GM12873 (cell line): ENCODE measurements at regions not wholly inside any gene's neighbourhood (a gene's known extent, or its start where the extent isn't known, plus 50 kb on each side); places are given as distances from the start of the nearest gene placed in this dataset.

Experiments used
- CTCF ChIP-seq: IDR thresholded peaks from 2 replicates; pipeline ENCODE4 v1.5.1; 2012; ENCODE audit warnings: low read depth, mild to moderate bottlenecking, moderate library complexity, low read length, control low read depth; ENCODE audit not compliant: insufficient read depth; ENCODE audit errors: missing control alignments

- no peak for TF ChIP-seq CTCF
Observed at GRCh38 chr11:119791047-119791446, 62.0 kb upstream of the NECTIN1 start.

- TF ChIP-seq CTCF, result no peak
Observed at GRCh38 chr11:119790476-119790875, 61.5 kb upstream of the NECTIN1 start.

GRCh38 chr11:119789766-119790407, 60.9 kb upstream of the NECTIN1 start:
- no peak for TF ChIP-seq CTCF

GRCh38 chr11:119788911-119789560, 60.0 kb upstream of the NECTIN1 start:
- no peak for TF ChIP-seq CTCF

- TF ChIP-seq CTCF, result no peak
Observed at GRCh38 chr11:119788096-119788883, 59.3 kb upstream of the NECTIN1 start.

GRCh38 chr11:119787074-119787461, 58.1 kb upstream of the NECTIN1 start:
- TF ChIP-seq CTCF, result no peak

GRCh38 chr11:119786431-119787073, 57.6 kb upstream of the NECTIN1 start:
- TF ChIP-seq CTCF, result no peak
